ENCODE measurements at regions not wholly inside any gene's neighbourhood (a gene's known extent, or its start where the extent isn't known, plus 50 kb on each side); places are given as distances from the start of the nearest gene placed in this dataset.
A peak's percentile ranks its signal among the peaks of the same experiment; 100 is the strongest.
"Not testable (repeated sequence)": the region's sequence is repeated elsewhere in the genome, so short reads cannot be mapped to it uniquely, and the experiment has no call there.

DNA sequence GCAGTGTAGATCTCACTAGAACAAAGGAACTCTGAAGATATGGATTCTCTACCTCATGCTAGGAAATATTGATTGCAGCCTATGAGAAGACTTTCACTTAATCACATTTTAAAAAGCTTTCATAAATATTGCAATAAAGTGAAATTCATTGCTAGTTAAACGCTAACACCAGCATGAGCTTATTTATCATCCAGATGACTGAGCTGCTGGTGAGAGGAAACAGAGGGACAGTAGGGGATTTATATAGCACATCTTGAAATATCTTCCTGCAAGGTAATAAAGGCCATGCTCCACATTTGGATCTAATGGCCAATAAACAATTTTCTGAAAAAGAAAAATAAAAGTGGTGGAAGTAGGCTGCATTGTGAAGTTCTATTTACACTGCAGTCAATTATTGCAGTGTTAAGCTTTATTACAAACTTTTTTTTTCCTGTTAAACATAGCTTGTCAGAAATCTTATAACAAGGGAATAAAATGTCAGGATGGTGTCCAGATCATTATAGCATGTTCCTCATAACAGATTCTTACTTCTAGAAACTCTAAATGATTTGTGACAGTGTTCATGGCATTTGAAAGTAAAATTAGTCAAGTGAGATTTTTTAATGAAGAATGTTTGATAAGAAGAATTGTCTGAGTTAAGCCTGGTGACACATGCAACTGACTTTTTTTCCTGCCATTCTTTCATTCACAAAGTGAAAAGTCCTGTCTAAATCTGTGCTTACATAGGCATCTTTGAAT lies 342.6 kb downstream of the DMAC1 start:
- peak; percentile 21 for FAIRE-seq

DNA sequence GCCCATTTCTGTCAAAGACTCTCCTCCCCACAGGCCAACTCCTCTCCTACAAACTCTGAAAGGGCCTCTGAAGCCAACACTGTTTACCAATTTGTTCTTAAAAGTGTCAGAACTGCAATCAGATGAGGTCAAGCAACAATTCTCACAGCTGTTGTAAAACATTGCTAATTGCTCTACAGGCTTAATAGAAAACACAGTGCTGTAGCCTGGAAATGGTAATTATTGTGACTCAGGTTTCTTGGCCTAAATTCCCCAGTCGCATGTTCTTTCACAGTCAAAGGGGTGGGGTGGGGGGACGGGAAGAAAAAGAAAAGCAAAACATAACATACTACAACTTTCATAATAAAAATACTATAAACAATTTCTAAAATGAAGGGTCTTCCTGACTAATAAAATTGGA lies 343.2 kb downstream of the DMAC1 start:
- FAIRE-seq = peak; percentile 74

DNA sequence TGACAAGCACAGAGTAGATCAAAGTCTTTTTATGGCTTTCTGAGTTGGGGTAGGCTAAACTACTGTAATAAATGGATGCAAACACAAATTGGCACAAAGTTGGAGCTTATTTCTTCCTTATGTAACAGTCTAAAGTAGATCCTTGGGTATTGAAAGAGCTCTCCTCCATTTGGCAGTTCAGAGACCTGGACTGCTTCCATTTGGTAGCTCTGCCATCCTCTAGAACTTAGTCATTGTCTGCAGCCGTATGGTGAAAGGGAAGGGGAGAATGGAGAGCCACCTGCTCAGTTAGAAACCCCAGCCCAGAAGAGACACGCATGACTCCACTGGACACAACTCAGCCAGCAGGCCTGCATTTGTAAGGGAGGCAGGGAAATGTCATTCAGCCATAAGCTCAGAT lies 345.0 kb downstream of the DMAC1 start:
- FAIRE-seq = no peak

DNA sequence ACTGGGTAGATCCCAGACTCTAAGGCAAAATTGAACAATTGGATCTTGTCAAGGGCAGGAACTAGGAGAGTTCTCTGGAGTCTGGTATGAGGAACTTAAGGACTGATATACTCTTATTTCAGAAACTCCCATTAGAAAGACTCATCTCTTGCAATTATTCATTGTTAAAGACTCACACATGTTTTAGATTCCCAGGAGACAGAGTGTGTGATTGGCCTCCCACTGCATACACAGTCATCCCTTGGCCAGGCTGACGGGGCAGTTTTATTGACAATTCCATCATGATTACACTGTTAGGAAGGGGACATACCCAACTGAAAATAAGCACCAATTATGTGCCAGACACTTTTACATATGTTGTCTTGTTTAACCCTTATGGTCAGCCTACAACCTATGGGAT lies 347.2 kb downstream of the DMAC1 start:
- FAIRE-seq = no peak

DNA sequence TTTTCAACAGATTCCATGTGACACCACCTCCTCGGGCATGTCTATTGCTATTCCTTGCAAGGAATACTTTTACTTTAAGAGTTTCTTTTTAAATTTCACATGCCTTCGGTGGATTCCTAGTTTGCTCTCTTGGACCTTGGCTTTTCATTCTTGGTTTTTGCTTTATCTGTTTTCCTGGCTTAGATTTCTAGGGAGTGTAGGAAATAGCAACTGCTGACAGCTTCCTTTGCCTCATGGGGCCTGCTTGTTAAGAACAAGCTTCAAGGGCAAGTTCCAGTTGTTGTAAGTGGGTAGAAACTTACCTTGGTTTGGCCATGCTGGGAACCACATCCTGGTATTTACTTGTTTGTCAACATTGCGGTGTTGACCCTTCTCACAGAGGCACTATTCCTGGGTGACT lies 348.5 kb downstream of the DMAC1 start:
- no peak for FAIRE-seq

DNA sequence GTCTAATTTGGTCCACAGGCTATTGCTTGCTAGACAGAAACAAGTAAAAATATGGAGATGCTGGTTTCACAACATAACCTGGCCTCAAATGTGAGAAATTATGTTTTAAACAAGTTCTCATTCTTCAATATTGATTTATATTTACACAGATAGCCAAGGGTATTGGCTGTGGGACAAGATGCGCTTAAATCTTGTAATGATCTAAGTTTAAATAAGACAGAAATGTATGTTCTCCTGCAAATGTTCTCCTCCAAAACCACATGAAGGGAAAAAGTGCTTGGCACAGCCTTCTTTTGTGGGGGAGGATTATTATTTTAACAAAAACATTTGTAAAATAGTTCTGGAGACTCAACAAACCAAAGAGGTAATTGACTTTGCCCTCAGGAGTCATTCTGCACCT lies 356.0 kb downstream of the DMAC1 start:
- FAIRE-seq = no peak

DNA sequence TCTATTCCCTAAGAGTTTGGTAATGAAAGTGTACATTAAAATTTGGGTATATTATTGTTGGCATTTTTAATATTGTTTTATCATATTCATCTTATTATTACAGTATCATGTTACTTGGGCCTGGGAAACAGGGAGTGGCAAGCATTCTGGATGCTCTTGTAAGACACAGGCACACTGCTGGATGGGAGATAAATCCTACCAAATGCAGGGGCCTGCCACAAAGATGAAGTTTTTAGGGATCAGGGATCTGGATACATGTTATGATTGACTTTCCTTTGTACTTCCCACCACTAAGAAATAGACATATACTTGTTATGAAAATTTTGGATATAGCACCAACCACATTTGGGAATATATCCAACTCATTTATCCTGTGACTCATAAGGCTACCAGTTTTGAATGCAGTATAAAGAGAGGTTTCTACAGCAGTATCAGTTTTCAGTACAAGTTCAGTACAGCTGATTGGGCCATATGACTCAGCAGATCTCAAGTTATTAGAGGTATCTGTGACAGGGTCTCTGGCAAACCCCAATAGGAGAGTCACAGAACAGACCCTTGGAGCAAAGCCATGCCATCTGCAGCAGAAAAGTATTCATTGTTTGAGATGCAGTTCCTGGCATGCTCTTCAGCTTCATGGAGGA lies 360.1 kb downstream of the DMAC1 start:
- FAIRE-seq = no peak

DNA sequence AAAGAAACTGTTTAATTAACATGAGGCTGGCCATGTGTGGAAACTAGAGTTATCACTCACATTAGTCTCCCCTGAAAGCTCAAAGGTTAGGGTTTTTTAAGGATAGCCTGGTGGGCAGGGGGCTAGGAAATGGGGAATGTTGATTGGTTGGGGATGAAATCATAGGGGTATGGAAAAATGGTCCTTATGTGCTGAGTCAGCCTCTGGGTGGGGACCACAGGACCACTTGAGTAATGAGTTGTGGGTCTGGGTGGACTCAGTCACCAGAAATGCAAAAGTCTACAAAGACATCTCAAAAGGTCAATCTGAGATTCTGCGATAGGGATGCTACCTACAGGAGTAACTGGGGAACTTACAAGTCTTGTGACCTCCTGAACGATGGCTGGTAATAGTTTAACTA lies 362.8 kb downstream of the DMAC1 start:
- no peak for FAIRE-seq

DNA sequence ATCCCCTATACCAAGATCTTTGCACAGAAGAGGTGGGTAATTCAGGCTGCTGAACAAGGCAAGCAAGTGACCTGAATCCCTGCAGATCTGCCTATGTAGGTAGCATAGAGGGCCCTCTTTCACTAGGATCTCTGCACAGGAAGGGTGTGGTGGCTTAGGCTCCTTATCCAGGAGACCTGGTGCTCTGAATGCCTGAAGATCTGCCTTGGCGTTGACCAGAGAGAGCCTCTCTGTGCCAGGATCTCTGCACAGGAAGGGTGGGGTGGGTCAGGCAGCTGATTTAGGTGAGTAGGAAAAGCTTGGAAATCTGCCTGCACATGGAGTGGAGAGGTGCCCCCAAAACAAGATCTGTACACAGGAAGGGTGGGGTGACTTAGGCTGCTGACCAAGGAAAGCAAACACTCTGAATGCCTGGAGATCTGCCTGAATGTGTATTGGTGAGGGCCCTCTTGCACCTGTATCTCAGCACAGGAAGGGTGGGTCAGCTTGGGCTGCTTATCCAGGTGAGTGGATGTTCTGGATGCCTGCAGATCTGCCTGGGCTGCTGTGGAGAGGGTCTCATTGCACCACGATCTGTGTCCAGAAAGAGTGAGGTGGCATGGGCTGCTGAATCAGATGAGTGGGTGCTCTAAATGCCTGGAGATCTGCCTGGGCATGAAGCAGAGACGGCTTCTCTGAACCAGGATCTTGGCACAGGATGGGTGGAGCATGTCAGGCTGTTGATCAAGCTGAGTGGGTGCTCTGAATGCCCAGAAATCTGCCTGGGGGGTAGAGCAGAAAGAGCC lies 365.9 kb downstream of the DMAC1 start:
- no peak for FAIRE-seq

DNA sequence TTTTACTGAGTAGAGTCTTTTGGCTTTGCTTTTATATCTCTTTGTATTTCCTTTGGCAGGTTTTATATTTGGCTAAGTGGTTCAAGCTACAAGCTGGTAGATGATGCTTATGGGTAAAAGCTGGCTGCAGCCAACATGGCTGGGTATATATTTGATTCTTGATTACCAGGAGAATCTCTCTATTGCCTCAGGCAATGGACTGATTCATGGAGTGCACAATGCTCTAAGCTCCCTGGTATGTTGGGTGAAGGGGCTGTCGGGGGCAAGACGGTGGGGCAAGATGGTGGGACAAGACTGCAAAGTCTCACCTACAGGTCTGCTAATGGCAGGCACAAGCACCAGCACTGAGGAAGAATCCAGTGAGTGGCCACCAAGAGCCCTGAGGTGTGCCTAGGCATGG lies 366.6 kb downstream of the DMAC1 start:
- no peak for FAIRE-seq

DNA sequence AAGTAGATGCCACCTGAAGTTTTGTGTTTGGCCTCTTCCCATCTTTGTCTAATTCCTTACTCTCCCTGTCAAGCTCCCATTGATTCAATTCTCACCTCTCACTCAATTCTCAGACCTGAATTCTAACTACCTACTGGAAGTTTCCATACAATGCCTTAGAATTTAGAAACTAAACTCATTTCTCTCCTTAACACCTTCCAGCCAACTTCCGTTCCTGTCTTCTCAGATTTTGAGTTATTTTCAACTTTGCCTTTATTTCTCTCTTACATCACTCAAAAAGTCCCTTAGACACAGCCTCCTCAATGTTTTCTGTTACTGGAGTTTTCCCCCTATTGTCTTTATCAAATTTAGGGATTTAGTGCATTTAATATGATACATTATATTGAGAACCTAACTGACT lies 382.2 kb downstream of the DMAC1 start:
- not testable (repeated sequence) for FAIRE-seq

DNA sequence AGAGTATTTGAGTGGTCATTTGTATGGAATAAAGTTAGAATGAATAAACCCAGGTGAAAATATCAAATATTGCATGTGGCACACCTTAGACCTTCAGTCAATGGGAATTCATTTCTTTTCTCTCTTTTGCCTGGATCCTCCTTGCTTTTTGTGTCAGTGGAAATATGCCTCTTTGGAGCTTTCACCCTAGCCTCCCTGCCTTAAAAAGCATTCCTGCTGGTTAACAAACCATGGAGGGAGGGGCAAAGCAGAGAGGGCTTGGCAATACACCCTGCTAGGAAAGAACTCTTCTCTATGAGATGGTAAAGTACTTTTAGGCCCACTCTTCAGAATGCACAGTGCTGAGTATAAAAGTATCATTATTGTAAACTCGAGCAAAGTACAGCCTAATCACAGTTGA lies 383.7 kb downstream of the DMAC1 start:
- FAIRE-seq = no peak

DNA sequence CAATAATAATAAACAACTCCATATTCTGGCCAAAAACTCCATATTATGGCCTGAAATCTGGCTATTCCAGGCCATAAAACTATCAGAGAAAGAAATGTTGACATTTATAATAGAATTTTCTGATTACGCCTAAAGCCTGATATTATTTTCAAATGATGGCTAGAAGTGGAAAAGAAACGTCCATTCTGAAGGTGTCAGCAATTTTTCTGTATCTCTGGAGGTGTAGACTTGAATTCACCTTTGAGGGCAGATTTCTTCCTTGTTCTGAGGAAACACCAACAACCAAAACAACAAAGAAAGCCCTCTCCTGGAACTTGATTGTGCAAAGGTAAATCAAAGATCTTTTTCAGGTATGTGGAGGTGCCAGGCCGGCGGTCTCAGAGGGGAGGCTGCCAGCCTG lies 390.7 kb downstream of the DMAC1 start:
- FAIRE-seq = no peak

DNA sequence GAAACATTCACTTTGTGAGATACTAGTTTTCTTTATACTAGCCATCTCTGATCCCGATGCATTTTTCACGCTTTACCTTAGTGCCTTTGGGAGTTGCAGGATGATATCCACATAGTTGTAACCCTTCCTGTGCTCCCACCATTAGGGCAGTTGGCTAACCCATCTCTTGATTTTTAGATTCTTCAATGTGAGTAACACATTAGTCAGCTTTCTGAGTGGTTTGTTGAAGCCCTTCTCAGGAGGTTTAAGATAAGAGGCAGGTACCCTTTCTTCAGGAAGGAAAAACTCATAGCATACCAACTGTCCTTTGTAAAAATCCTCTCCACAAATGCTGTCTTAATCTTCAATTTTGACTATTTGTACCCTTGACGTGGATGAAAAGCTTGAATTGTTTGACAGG lies 392.3 kb downstream of the DMAC1 start:
- no peak for FAIRE-seq

DNA sequence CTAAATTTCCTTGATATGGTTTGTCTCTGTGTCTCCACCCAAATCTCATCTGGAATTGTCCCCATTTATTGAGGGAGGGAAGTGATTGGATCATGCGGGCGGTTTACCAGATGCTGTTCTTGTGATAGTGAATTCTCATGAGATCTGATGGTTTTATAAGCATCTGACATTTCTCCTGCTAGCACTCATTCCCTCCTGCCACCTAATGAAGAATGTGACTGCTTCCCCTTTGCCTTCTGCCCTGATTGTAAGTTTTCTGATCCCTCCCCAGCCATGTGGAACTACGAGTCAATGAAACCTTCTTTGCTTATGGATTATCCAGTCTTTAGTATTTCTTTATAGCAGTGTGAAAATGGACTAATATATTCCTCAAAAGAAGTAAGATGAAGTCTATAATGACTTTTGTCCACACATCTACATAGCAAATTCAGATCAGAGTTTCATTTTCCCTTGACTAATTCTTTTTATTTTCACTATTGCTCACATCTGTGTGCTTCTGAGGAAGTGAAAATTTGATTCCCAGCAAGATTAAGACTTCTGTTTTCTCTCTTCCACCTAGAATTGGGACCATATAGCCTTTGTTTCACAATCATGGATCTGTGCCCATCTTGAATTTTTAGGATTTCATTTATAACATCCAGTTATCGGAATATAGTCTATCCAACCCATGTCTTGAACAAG lies 393.5 kb downstream of the DMAC1 start:
- no peak for FAIRE-seq

DNA sequence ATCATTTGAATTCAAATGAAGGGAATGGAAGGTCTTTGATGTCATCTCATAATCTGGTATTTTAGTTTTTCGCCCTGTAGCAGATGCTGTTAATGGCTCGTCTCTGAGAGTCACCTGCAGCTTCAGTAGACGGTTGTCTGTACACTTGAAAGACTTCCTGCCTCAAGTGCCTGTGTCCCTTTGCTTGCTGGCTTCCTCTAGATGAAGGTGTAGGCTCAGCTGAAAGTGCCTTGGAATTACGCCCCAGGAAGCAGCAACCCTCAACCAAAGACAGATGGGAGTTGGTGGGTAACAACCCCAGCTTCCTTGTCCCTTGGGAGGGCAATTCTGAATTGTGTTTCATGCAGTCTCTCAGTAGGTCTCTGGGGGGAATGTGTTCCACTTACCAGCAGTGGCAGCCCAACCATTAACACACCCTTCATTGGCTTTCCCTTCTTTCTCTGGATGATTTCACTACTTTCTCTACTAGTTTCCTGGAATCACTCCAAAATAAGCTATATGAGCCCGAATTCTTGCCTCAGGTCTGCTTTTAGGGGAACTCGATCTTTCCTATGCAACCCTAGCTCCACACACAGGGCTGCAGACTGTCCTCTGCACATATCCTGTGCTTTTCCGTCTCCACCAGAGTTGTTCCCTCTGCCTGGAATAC lies 395.6 kb downstream of the DMAC1 start:
- FAIRE-seq = no peak

DNA sequence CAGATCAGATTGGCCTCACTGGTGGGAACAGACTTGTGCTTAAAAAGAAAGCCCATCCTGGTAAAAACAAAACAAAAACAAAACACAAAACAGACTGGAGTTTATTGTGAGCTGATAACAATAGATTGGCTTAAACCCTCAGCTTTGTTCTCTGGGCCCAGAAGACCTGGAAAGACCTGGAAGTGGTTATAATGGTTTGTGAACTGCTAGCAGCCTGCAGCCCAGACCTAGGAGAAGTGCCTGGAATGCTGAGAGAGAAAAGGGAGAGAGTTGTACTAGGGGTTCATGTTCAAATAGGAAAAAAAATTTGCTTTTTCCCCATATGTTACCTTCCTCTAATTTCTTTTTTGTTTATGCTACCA lies 396.6 kb downstream of the DMAC1 start:
- no peak for FAIRE-seq

DNA sequence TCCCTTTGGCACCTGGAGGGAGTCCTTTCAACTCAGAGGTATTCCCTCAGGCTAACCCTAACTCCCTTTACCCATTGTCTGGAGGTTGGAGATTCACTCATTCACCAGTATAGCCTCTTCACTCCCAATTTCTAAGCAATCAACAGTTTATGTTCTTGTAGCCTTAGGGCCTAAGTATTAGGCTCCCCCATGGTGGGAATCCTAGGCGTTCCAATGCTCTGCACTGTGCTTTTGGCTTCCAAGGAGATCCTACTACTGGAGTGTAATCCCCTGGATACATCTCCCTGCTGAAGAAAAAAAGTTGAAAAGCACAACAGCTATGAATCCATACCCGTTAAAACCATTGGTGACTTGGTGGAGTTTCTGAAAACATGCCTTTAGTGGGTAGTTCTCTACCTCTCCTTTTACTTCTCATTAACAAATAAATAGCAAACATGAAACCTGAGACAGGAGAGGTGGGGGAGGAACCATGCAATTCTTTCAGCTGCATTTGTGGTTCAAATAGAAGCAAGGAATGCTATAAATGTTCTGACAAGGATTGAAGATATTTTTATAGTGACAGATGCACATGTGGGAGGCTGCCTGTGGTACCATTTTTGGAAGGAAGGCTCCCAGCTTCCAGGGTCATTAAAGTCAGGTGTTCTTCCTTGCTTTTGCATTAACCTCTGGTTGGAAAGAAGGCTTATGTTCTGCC lies 397.1 kb downstream of the DMAC1 start:
- FAIRE-seq = no peak

DNA sequence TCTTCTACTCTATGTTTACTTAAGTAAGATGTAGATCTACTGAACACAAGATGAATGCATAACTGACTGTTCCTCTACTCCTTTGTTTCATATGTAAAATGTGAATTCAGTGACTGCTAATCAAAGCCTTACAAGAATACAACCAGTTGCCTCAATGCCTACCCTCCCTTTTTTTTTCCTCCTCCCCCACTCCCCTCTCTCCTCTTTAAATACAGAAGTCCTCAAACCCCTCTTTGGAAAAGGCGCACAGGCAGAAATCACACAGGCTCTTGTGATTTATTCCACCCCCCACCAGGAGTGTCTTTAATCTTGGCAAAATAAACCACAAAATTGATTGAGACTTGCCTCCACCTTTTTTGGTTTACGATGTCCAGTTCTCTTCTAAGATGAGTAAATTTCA lies 398.5 kb downstream of the DMAC1 start:
- no peak for FAIRE-seq

DNA sequence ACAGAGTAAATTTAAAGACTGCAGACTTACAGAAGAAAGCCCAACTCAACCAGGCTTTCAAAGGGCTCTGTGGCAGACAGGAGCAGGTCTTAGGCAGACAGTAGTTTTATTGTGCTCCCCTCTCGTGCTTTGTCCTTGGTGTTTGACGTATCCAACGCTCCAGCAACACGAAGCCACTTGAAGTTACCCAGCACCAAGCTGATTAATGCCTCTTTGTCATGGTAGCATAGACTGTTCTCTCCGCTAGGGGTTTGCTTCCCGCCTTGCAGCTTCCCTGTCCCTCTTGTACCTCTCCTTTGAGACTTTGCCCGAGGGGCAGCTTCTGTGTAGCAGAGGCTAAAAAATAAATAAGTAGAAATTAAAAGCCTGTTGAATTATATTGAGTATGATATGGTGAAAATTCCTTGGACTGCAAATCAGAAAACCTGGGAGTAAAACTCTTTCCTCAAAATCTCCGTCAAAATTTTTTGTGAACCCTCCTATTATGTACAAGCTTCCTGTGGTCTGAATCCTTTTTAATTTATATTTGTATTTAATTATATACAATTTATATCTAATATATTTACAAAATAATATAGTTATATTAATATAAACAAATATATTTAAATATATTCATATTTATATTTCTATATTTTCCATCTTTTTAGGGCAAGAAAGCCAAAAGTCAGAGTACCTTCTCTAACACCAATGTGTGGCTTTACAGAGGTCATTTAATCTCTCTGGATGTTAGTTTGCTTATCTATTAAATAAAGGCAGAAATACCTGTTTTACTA lies 405.4 kb downstream of the DMAC1 start:
- no peak for FAIRE-seq

DNA sequence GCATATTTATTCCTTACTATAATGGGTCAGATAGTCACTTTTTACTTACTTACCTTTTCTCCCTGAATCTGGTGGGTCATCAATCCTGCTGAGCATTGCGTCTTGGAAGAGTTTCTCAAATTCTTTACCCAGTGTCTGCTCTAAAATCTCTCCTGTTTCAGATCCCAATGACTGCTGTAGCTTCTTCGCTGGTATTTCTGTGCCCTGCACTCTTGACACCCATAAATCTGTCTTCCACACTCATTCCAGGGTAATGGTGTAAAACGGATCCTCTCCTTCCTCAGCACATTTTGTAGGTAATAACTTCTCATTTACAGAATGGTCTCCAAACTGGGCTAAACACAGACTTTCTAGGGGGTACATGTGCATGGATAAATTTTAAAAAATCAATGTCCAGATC lies 407.4 kb downstream of the DMAC1 start:
- FAIRE-seq = no peak

DNA sequence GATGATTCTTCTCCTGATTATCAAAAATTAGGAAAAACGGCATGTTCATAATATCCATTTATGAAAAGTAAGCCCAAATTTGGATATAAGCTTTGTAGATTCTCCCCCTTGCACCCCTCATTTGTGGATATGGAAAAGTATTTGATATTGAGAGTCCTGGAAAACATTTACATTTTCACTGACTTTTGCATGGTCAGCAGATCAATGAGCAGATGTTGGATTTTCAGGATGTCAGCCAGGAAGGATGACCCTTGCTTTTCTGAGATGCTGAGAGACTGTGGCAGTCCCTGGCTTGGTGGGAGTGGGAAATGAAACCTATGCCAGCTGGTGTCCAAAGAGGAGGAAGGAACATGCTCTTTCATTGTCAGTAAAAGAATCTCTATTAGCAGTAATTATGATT lies 410.8 kb downstream of the DMAC1 start:
- FAIRE-seq = no peak
